NCI-H524 (cell line): ENCODE measurements at regions not wholly inside any gene's neighbourhood (a gene's known extent, or its start where the extent isn't known, plus 50 kb on each side); places are given as distances from the start of the nearest gene placed in this dataset.

ENCODE experiments used
- DNase-seq, 2 experiments: peaks; one replicate each; lab custom pipeline; 2025; lab: John Stamatoyannopoulos, UW

DNA sequence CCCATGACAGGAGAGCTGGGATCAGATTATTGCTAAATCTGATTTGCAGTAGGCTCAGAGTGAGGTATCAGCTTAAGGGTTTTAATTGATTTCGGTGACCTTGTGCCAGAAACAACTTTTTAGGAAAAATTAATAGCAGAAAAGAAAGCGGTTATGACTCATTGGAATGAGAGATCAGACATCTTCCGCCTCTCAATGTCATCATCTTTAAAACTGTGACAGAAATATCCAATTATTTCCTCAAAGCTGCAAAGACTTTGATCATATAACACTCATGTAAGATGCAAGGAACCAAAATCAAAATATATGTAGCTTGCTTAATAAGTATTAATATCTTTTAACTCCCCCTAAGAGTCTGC, 190.1 kb upstream of the FOXF1 start:
- no peak for DNase-seq

- no peak for DNase-seq
Observed at GRCh38 chr16:86321491-86321890, 188.8 kb upstream of the FOXF1 start.

DNA sequence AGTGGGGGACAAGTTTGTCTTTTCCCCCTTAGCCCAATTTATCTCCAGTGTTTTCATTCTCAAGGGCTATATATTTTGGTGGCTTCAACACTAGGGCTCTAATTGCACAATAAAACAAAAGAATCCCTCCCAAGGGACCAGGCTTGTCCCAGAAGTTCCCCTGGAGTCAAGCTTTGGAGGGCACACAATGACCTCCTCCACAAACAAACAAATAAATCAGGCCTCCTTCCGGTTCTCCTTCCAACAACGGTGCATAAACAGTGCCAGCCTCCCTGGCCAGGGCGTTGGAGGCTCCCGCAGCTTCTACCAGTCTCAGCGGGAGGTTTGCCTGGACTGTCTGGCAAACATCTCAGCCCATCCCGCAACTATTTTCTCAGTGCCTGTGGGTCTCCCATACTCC, 188.0 kb upstream of the FOXF1 start:
- no peak for DNase-seq

DNA sequence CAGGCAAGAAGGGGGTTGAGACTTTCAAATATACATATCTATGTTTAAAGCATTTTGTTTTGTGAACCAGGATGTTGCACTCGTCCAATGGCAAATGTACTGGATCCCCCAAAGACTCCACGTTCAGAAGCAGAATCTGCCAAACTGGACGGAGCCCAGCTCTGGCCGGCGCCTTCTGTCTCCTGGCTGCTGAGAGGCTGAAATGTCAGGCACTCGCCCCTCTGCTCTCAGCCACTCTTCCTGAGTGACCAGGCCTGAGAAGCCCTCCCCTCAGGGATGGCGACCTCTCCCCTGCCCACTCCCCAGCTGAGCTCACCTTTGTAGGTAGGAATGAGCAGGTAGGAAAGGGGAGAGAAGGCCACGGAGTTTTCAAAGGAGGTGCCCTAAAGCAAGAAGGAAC, 187.5 kb upstream of the FOXF1 start:
- DNase-seq: no peak

DNA sequence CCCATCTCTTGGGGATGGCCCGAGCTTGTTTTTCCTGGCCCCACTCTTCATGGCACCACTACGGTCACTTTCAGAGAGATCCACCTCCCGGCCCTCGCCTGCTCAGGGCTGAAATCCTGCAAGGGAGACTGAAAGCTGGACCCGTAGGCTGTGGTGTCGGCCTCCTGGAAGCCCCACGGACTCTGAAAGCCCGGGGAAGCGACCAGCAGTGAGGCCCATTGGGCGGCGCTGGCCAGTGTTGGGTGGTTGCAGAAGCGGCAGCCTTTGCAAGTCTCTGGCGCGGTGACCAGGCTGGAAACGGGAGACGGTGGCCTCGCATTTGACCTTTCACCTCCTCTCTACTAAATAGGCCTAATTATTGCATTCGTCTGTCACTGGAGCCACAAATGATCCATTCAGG, 186.0 kb upstream of the FOXF1 start:
- no peak for DNase-seq

DNA sequence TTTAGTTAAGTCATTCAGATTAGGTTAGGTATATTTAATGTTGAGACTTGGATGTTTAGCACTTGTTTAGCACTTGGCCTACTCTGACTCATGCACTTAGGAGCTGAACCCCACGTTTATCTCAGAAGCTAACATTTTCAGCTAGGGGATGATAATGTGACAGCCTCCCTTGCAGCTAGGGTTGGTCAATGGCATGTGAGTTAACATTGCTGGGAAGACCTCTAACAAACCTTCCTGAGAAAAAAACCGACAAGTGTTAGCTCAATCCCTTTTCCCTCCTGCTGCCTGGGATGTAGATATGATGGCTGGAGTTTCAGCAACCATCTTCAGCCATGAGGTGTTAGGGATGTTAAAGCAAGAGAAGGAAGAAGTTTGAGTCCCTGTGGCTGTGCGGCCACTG, 185.0 kb upstream of the FOXF1 start:
- no peak for DNase-seq

- no peak for DNase-seq
Observed at GRCh38 chr16:86325895-86326294, 184.4 kb upstream of the FOXF1 start.

DNA sequence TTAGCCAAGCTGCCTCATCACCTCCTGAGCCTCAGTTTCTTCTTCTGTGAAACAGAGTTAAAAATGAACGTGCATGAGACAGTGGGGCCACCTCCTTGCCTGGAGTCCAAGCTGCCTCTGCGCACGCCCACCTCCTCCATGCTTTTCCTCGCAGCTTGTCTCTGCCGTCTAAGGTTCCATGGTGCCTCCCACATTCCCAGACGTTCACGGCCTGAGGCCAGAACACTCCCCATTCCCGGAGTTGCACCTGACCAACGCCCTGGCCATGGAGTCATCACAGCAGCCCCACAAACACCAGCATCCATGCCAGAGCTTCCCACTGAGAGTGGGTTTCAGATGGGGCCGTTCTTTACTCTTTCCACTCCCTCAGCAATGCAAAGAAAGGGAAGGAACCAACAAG, 183.0 kb upstream of the FOXF1 start:
- no peak for DNase-seq

DNA sequence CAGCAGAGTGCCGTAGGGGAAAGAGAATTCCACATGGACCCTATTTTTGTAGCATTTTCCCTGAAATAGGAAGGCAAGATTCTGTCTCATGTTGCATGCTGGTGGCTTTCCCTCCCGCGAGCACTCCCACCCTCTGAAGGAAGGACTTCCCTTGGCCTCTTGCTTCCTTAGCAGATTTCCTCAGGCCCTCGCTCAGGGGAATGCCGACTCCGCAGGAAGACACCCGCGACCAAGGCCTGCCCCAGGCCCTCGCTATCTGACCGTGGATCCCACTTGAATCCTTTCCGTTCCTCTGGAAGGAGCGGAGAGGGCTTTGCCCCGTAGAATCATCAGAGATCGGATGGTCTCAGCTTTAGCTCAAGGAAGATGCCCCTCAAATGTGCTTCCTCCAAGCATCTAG, 179.4 kb upstream of the FOXF1 start:
- no peak for DNase-seq

- DNase-seq: no peak
Observed at GRCh38 chr16:86334079-86334635, 176.2 kb upstream of the FOXF1 start.

DNA sequence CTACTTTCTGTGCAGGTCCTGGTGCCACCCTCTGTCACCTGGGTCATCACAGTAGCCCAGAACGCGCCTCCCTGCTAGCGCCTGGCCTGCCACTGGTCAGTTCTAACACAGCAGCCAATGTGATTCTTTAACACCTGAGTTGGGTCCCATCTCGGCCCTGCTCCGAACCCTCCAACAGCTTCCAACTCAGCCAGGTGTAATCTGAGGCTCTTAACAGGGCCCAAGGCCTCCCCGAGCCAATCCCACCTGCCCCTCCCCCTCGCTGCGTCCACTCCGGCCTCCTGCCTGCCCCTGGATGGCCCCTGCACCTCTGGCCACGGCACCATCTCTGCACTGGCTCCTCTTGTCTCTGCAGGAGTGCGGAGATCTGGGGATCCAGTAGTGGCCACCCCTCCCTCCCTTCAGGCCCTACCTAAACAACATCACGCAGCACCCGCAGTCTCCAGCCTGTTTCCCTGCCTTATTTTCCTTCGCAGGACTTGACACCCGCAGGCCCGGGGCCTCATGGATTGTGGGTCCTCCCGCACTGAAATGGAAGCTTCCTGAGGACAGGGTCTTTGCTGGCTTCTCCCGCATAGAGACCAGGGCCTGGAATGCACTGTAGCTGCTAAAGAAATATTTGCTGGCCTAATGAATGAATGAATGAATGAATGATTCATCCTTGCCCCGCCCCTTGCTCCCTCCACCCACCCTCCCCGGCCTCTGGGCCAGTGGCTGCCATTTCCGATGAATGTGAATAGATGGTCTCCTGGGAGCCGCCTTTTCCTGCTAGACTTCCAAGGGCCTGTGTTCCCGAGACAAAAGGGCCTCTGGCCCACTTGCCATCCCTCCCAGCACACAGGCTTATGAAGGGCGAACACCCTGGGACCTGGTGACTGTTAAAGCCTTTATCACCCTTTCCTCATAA, 174.8 kb upstream of the FOXF1 start:
- DNase-seq: no peak

- no peak for DNase-seq
Observed at GRCh38 chr16:86337138-86337537, 173.2 kb upstream of the FOXF1 start.

GRCh38 chr16:86337581-86338402, 172.5 kb upstream of the FOXF1 start:
- DNase-seq: no peak

DNA sequence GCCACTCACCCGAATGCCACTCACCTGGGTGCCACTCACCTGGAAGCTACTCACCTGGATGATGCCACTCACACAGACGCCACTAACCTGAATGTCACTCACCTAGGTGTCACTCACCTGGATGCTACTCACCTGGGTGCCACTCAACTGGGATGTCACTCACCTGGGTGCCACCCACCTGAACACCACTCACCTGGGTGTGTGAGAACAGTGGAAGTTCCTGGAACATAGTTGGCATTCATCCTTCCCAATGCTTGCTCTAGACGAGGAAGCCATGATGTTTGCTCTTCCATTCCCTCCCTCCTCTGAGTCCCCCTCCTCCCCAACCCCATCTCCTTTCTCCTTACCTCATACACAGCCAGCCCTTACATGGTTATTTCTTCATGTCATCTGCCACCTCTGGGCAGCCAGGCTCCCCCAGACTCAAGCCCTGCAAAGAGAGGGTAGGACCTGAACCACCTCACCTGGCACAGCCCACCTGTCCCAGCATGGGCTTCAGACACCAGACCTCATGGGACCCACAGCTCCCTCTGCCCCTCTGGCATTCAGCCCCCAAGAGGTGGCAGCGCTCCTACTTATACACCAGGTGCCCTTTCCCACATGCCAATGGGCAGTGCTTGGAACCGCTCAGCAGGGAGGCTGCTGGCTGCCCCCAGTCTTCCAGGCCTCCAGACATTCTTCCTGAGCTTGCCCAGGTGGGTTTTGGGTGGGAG, 171.8 kb upstream of the FOXF1 start:
- no peak for DNase-seq

- DNase-seq: no peak
Observed at GRCh38 chr16:86342161-86342834, 168.0 kb upstream of the FOXF1 start.

DNA sequence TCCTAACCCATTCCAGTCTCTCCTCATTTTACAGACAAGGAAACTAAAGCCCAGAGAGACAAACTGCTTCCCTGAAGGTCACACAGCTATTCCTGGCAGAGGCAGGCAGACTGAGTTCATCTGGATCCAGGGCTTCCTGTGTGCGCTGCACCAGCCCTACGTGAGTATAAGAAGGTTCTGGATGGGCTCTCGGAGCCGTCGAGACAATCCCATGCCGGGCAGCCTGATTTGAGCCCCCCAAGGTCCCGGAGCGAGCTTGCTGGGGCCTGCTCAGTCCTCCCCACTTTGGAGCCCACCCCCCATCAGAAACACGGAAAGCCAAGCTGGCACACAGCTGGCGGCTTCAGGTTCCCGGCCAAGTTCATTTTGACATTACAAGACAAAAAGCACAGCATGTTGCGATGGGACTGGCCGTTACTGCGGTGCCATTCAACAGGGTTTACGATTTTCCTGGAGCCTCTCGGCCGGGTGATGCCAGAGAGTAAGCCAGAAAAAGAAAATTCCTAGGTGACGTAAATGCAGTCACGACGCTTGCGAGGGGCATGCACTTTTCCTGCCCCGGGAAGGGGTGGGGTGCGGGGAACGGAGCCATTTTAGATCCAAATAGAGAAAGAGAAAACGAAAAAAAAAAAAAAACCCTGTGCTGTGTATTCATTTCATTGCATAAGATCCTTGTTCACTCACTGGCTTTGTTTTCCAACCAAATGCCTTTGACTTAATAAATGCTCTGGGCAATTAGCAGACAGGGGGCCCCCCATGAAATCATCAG, 167.1 kb upstream of the FOXF1 start:
- DNase-seq: no peak

DNA sequence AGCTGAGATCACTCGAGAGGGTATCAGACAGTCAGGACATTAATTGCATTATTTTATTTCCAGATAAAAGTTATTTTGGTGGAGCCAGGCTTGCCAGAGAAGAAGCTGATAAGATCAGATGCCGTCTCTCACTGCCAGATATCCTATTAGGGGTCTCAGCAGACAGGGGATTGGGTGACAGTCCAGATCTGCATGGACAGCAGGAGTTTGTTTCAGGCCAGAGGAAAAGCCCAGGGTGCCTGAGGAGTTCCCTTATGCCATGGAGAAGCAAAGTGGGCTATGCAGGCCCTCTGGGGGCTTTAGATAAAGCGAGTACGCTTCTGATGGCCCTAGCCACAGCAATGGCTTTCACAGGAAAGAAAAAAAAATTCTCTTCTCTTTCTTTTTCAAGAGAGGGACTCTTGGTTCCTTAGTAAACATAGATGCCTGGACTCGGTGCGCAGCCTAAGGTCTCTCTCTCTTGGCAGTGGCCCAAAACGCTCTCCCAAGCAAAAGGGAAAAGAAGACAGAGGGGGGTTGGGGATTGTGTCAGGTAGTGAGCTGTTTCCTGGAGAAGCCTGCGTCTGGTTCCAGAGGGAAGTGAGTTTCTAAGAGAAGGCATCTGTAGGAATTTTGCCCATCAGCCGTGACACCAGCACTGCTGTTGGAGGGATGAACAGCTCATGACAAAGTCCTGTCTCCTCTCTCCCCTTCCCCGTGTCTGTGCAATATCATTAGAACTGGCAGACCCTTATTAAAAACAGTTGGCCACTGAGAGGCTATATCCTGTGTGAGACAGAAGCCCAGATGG, 166.3 kb upstream of the FOXF1 start:
- no peak for DNase-seq

DNA sequence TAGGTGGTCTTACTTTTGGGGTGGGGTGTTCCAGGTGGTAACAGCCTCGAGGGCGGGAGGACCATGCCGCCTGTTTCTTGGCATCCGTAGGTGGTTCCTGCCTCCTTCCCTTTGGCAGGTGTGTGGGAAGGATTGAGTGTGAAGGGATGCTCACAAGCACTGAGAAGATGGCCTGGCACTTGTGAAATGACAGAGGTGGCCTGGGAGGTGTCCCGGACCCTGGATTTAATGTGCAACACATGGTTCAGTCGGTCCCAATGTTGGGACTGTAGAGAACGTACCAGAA, 165.8 kb upstream of the FOXF1 start:
- no peak for DNase-seq

DNA sequence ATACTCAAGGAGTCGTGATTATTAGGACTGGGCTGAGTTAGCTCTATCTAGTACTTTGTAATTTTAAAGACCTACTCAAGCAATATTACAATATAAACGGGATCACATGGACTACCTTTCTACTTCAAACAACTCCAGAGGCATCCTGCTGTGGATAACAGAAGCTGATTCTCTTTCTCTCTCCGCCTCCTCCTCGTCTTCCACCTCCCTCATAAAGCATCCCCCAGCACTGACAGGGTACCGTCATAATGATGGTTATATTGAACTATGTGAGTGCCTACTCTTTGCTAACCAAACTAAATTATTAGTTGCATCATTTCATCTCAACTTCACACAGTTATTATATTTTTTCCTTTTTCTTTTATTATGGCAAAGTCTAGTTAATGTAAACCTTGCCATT, 165.4 kb upstream of the FOXF1 start:
- no peak for DNase-seq

GRCh38 chr16:86345516-86345915, 164.8 kb upstream of the FOXF1 start:
- no peak for DNase-seq
